A673 (cell line): ENCODE measurements at regions not wholly inside any gene's neighbourhood (a gene's known extent, or its start where the extent isn't known, plus 50 kb on each side); places are given as distances from the start of the nearest gene placed in this dataset.

Experiments
- BruUV-seq: library from RNA; stranded (reverse); fragments of 400-500 nt; replicated peaks from 2 replicates; lab custom pipeline; 2021; lab: Mats Ljungman, UMichigan
- CTCF ChIA-PET: fragments of 300-600 bp; sonication (Branson Sonifier 250); formaldehyde crosslinking; loops from one replicate; lab custom pipeline; 2022; ENCODE audit warnings: antibody characterized with exemption; lab: Charles Lee
- POLR2A ChIA-PET: fragments of 300-600 bp; sonication (Branson Sonifier 250); formaldehyde crosslinking; loops from one replicate; lab custom pipeline; 2022; ENCODE audit warnings: antibody characterized with exemption; ENCODE audit not compliant: low non-redundant PET; lab: Charles Lee
- DNase-seq: peaks from one replicate; pipeline ENCODE4 v3.0.0-alpha.2; 2015; ENCODE audit warnings: low spot score
- H3K27ac ChIP-seq: fragments of 200-600 bp; sonication (generic); 2 replicates; pipeline ENCODE4 v1.5.1; 2016; ENCODE audit warnings: mixed run types, low read depth, mild to moderate bottlenecking, mixed read lengths, antibody characterized with exemption, low read length; ENCODE audit not compliant: poor library complexity, severe bottlenecking
- H3K27me3 ChIP-seq: fragments of 200-600 bp; sonication (generic); replicated peaks from 2 replicates; pipeline ENCODE4 v1.6.1; 2017; ENCODE audit warnings: mixed run types, low read depth, mild to moderate bottlenecking, mixed read lengths, antibody characterized with exemption, low read length; ENCODE audit not compliant: insufficient read depth, poor library complexity
- H3K36me3 ChIP-seq: fragments of 200-600 bp; sonication (generic); 2 replicates; pipeline ENCODE4 v1.6.1; 2016; ENCODE audit warnings: mixed run types, mild to moderate bottlenecking, mixed read lengths, antibody characterized with exemption, low read length; ENCODE audit not compliant: insufficient read depth, poor library complexity, severe bottlenecking
- H3K4me1 ChIP-seq: fragments of 200-600 bp; sonication (generic); 2 replicates; pipeline ENCODE4 v1.6.1; 2017; ENCODE audit warnings: mixed run types, mild to moderate bottlenecking, mixed read lengths, antibody characterized with exemption, low read length; ENCODE audit not compliant: insufficient read depth, poor library complexity, severe bottlenecking
- H3K4me3 ChIP-seq: fragments of 200-600 bp; sonication (generic); 2 replicates; pipeline ENCODE4 v1.5.1; 2016; ENCODE audit warnings: low read depth, mixed run types, mild to moderate bottlenecking, mixed read lengths, low read length; ENCODE audit not compliant: poor library complexity, severe bottlenecking
- H3K9me3 ChIP-seq: fragments of 200-600 bp; sonication (generic); 2 replicates; pipeline ENCODE4 v1.6.1; 2016; ENCODE audit warnings: mixed run types, low read depth, mild to moderate bottlenecking, mixed read lengths, antibody characterized with exemption, low read length; ENCODE audit not compliant: poor library complexity, severe bottlenecking
- EZH2 ChIP-seq: fragments of 200-600 bp; sonication (generic); IDR thresholded peaks from 2 replicates; pipeline ENCODE4 v1.6.1; 2017; ENCODE audit warnings: borderline replicate concordance, low read depth, mild to moderate bottlenecking, mixed read lengths, antibody characterized with exemption, low read length; ENCODE audit not compliant: poor library complexity, severe bottlenecking
- intact Hi-C: fragments of 100-400 bp; cut with micrococcal nuclease; formaldehyde crosslinking; loops from one replicate; pipeline ENCODE4 v1.10.0; 2022; ENCODE audit not compliant: unreplicated experiment
- TF ChIP-seq, protein P1 (sequence below): fragments of 300-800, 200-600 bp; sonication (generic); conservative IDR thresholded peaks from 2 replicates; pipeline ENCODE4 v1.5.1; 2017; ENCODE audit warnings: low read depth, mild to moderate bottlenecking, antibody characterized with exemption, low read length, moderate library complexity, mixed read lengths

DNA sequence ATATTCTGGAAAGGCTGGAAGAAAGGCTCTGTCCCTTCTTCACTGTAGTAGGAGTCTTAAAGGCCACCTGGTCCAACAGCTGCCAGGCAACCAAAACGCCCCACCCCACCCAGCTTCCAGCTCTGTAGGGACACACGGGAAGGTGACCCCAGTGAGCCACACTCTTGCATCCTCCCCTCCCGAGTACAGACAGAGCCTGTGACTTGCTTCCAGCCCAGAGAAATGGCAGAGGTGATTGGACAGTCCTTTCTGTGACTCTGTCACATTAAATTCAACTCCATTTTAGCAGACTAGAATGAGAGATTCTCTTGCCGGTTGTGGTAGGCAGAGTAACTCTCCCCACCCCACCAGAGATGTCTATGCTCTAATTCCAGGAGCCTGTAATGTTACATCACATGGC, 226.2 kb upstream of the ARID1B start:
- no TSS peak for BruUV-seq
- intact Hi-C loops, result loop anchor here (10.0 kb wide), 1 partner anchor 1226 kb away; no protein-coding TSS in a partner anchor
- CTCF ChIA-PET, result no interaction called here
- Histone ChIP-seq H3K36me3 (no peaks in the 10 kb centered on the region), H3K4me3 (no peak overlapping the region), H3K27ac (no peak overlapping the region), H3K4me1 (no peaks in the 10 kb centered on the region), H3K9me3 (no peaks in the 10 kb centered on the region), H3K27me3 (no peaks in the 10 kb centered on the region)
- no peak for DNase-seq
- no peak for TF ChIP-seq EZH2
- TF ChIP-seq, protein P1, sequence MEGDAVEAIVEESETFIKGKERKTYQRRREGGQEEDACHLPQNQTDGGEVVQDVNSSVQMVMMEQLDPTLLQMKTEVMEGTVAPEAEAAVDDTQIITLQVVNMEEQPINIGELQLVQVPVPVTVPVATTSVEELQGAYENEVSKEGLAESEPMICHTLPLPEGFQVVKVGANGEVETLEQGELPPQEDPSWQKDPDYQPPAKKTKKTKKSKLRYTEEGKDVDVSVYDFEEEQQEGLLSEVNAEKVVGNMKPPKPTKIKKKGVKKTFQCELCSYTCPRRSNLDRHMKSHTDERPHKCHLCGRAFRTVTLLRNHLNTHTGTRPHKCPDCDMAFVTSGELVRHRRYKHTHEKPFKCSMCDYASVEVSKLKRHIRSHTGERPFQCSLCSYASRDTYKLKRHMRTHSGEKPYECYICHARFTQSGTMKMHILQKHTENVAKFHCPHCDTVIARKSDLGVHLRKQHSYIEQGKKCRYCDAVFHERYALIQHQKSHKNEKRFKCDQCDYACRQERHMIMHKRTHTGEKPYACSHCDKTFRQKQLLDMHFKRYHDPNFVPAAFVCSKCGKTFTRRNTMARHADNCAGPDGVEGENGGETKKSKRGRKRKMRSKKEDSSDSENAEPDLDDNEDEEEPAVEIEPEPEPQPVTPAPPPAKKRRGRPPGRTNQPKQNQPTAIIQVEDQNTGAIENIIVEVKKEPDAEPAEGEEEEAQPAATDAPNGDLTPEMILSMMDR, result no peak
- POLR2A ChIA-PET, result no interaction called here

DNA sequence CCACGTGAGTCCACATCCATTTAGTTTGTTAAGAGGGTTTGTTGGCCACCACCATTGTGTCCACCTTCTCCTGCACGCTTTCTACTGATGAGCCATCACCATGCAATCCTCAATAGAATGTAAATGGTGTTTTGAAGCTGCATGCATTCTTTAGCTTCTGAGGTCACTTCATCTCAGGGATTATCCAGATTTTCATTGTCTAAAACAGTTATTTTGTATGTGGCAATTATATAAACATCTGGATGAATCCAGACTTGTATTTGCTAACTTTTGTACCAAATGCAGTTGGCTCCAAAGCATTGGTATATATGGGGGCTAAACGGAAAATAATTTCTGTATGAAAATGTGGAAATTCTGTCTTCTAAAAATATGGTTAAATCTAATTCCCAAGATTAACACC, 231.2 kb upstream of the ARID1B start:
- no peak overlapping the region for H3K4me3 ChIP-seq
- no peak for DNase-seq
- ChIA-PET POLR2A (no interaction called here), CTCF (no interaction called here)
- H3K9me3 ChIP-seq, result no peaks in the 10 kb centered on the region
- no peaks in the 10 kb centered on the region for H3K4me1 ChIP-seq
- BruUV-seq, result no TSS peak
- H3K27me3 ChIP-seq, result no peaks in the 10 kb centered on the region
- H3K27ac ChIP-seq, result no peak overlapping the region
- intact Hi-C loops, result no loop called here
- no peaks in the 10 kb centered on the region for H3K36me3 ChIP-seq
- no peak for TF ChIP-seq EZH2
- TF ChIP-seq, protein P1, result no peak

DNA sequence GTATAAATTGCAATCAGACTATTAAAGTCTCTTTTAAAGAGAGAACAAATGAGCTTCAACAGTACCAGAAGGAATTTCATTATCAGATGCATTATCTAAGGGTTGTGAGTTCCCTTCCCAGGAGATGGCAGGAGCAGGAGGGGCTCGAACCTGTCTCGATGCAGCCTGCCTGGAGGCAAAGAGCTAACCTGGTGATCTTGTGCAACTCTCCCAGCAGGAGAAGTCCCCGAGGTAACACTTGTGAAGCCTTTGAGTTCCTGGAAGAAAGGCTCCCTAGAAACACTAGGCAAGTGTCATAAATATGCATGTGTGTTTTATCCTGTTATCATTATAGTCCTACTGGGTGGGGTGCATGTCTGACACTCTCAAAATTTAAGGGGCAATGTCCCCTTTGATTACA, 232.2 kb upstream of the ARID1B start:
- BruUV-seq, result no TSS peak
- POLR2A ChIA-PET, result no interaction called here

More for the DNA sequence above, 232.2 kb upstream of the ARID1B start:
- no peak for TF ChIP-seq EZH2
- TF ChIP-seq, protein P1, result no peak
- CTCF ChIA-PET, result no interaction called here
- intact Hi-C loops, result no loop called here
- no peaks in the 10 kb centered on the region for H3K27me3 ChIP-seq
- H3K4me3 ChIP-seq, result no peak overlapping the region
- DNase-seq, result no peak
- H3K4me1 ChIP-seq, result no peaks in the 10 kb centered on the region
- H3K36me3 ChIP-seq, result no peaks in the 10 kb centered on the region
- H3K27ac ChIP-seq, result no peak overlapping the region
- no peaks in the 10 kb centered on the region for H3K9me3 ChIP-seq
